Trophoblast cell (in vitro differentiated cells and primary cell): ENCODE measurements at regions not wholly inside any gene's neighbourhood (a gene's known extent, or its start where the extent isn't known, plus 50 kb on each side); places are given as distances from the start of the nearest gene placed in this dataset.
"Not testable (repeated sequence)": the region's sequence is repeated elsewhere in the genome, so short reads cannot be mapped to it uniquely, and the experiment has no call there.

Source experiments
- DNase-seq, 2 donors: peaks; one replicate each; pipeline ENCODE4 v3.0.0-alpha.2; 2016
- H2AFZ ChIP-seq: 2 replicates; pipeline ENCODE4 v1.6.1; 2013; ENCODE audit warnings: low read length, moderate library complexity, mild to moderate bottlenecking; ENCODE audit not compliant: insufficient read depth, poor library complexity
- H2AK5ac ChIP-seq: 2 replicates; pipeline ENCODE4 v1.6.1; 2013; ENCODE audit warnings: mild to moderate bottlenecking, low read length
- H2BK120ac ChIP-seq: 2 replicates; pipeline ENCODE4 v1.6.1; 2013; ENCODE audit warnings: low read length, mild to moderate bottlenecking, moderate library complexity; ENCODE audit not compliant: insufficient read depth, poor library complexity
- H2BK12ac ChIP-seq: 2 replicates; pipeline ENCODE4 v1.6.1; 2013; ENCODE audit warnings: mild to moderate bottlenecking, low read length, moderate library complexity
- H2BK5ac ChIP-seq: 2 replicates; pipeline ENCODE4 v1.6.1; 2013; ENCODE audit warnings: low read length, low read depth, moderate library complexity, mild to moderate bottlenecking; ENCODE audit not compliant: poor library complexity
- H3K14ac ChIP-seq: 2 replicates; pipeline ENCODE4 v1.6.1; 2013; ENCODE audit warnings: mild to moderate bottlenecking, low read length
- H3K18ac ChIP-seq: 2 replicates; pipeline ENCODE4 v1.6.1; 2013; ENCODE audit warnings: mild to moderate bottlenecking, low read length
- H3K23ac ChIP-seq: 2 replicates; pipeline ENCODE4 v1.6.1; 2013; ENCODE audit warnings: low read length
- H3K27ac ChIP-seq: 2 replicates; pipeline ENCODE4 v1.5.1; 2013; ENCODE audit warnings: low read depth, mild to moderate bottlenecking, inconsistent platforms, low read length, moderate library complexity
- H3K27me3 ChIP-seq: 2 replicates; pipeline ENCODE4 v1.6.1; 2013; ENCODE audit warnings: inconsistent platforms, mild to moderate bottlenecking, low read length, moderate library complexity; ENCODE audit not compliant: insufficient read depth
- H3K36me3 ChIP-seq, 2 experiments: 1 replicate in 1 of 2; 2 replicates in 1 of 2; pipeline ENCODE4 v1.6.1; 2013; ENCODE audit warnings: low read length in 2 of 2, mild to moderate bottlenecking in 2 of 2, moderate library complexity in 1 of 2; ENCODE audit not compliant: insufficient read depth in 2 of 2, control insufficient read depth in 1 of 2
- H3K4ac ChIP-seq: 2 replicates; pipeline ENCODE4 v1.6.1; 2013; ENCODE audit warnings: low read depth, mild to moderate bottlenecking, low read length, moderate library complexity
- H3K4me1 ChIP-seq, 2 experiments: 1 replicate in 1 of 2; 2 replicates in 1 of 2; pipeline ENCODE4 v1.6.1; 2013; ENCODE audit warnings: low read length in 2 of 2, mild to moderate bottlenecking in 2 of 2, moderate library complexity in 1 of 2; ENCODE audit not compliant: insufficient read depth in 2 of 2, control insufficient read depth in 1 of 2
- H3K4me2 ChIP-seq: 2 replicates; pipeline ENCODE4 v1.6.1; 2013; ENCODE audit warnings: inconsistent platforms, mild to moderate bottlenecking, low read length, moderate library complexity
- H3K4me3 ChIP-seq: 2 replicates; pipeline ENCODE4 v1.5.1; 2013; ENCODE audit warnings: mild to moderate bottlenecking, low read depth, low read length, inconsistent platforms
- H3K79me1 ChIP-seq: one replicate; pipeline ENCODE4 v1.6.1; 2013; ENCODE audit warnings: low read length
- H3K79me2 ChIP-seq: 2 replicates; pipeline ENCODE4 v1.6.1; 2013; ENCODE audit warnings: low read length, mild to moderate bottlenecking; ENCODE audit not compliant: control insufficient read depth, insufficient read depth, poor library complexity
- H3K9ac ChIP-seq: 2 replicates; pipeline ENCODE4 v1.6.1; 2013; ENCODE audit warnings: mild to moderate bottlenecking, low read length
- H3K9me3 ChIP-seq: 2 replicates; pipeline ENCODE4 v1.6.1; 2013; ENCODE audit warnings: low read depth, mild to moderate bottlenecking, control low read depth, inconsistent platforms, low read length; ENCODE audit not compliant: insufficient read depth
- H4K12ac ChIP-seq: 2 replicates; pipeline ENCODE4 v1.6.1; 2013; ENCODE audit warnings: low read depth, mild to moderate bottlenecking, low read length, moderate library complexity
- H4K8ac ChIP-seq: 2 replicates; pipeline ENCODE4 v1.6.1; 2013; ENCODE audit warnings: low read depth, mild to moderate bottlenecking, low read length, moderate library complexity
- H4K91ac ChIP-seq: one replicate; pipeline ENCODE4 v1.6.1; 2013; ENCODE audit warnings: low read depth, mild to moderate bottlenecking, low read length, moderate library complexity
- WGBS: extraction: QIAGEN DNeasy Blood & Tissue Kit; methylation state at CpG from one replicate; pipeline ENCODE4 v1.1.7; 2013; ENCODE audit warnings: missing lambda C conversion rate; ENCODE audit not compliant: insufficient read length, insufficient coverage; ENCODE audit errors: extremely low coverage; 5-methylcytosine and 5-hydroxymethylcytosine counted together

- H4K12ac ChIP-seq, H3K27ac ChIP-seq, H3K4me1 ChIP-seq, H2BK120ac ChIP-seq, H3K27me3 ChIP-seq, H2AK5ac ChIP-seq, H3K9me3 ChIP-seq, H2AFZ ChIP-seq, H3K14ac ChIP-seq, H2BK5ac ChIP-seq, H3K9ac ChIP-seq, DNase-seq, H3K36me3 ChIP-seq, H3K18ac ChIP-seq, H2BK12ac ChIP-seq, H4K8ac ChIP-seq, H3K79me1 ChIP-seq, H3K4ac ChIP-seq, H3K79me2 ChIP-seq, H3K4me3 ChIP-seq, H3K23ac ChIP-seq, H3K4me2 ChIP-seq, H4K91ac ChIP-seq: not testable (repeated sequence)
- no CpG with 5 or more reads among the region's 4 CpGs for WGBS
Observed at GRCh38 chr1:146510248-146510983, 281.6 kb upstream of the NOTCH2NLA start.

GRCh38 chr1:146504121-146504520 lies 275.3 kb upstream of the NOTCH2NLA start:
- not testable (repeated sequence) for H3K4ac ChIP-seq, H4K12ac ChIP-seq, H4K91ac ChIP-seq, H4K8ac ChIP-seq, H2BK120ac ChIP-seq, H3K9me3 ChIP-seq, H2AFZ ChIP-seq, H3K23ac ChIP-seq, H2BK5ac ChIP-seq, H3K4me2 ChIP-seq, H3K4me3 ChIP-seq, H3K79me1 ChIP-seq, H3K4me1 ChIP-seq, DNase-seq, H3K14ac ChIP-seq, H3K27ac ChIP-seq, H3K27me3 ChIP-seq, H2AK5ac ChIP-seq, H3K9ac ChIP-seq, H3K18ac ChIP-seq, H3K79me2 ChIP-seq, H2BK12ac ChIP-seq, H3K36me3 ChIP-seq
- WGBS, result no CpG with 5 or more reads among the region's 4 CpGs

- H3K18ac ChIP-seq, H3K4ac ChIP-seq, H3K27me3 ChIP-seq, H3K23ac ChIP-seq, DNase-seq, H2BK5ac ChIP-seq, H2AK5ac ChIP-seq, H2AFZ ChIP-seq, H4K91ac ChIP-seq, H4K12ac ChIP-seq, H3K27ac ChIP-seq, H3K4me3 ChIP-seq, H3K4me2 ChIP-seq, H3K14ac ChIP-seq, H3K4me1 ChIP-seq, H3K79me1 ChIP-seq, H2BK12ac ChIP-seq, H3K9me3 ChIP-seq, H4K8ac ChIP-seq, H3K79me2 ChIP-seq, H3K36me3 ChIP-seq, H2BK120ac ChIP-seq, H3K9ac ChIP-seq: not testable (repeated sequence)
- WGBS, result no CpG with 5 or more reads among the region's 6 CpGs
Observed at GRCh38 chr1:146487555-146487954, 258.7 kb upstream of the NOTCH2NLA start.

- H3K9ac ChIP-seq, result not testable (repeated sequence)
Observed at GRCh38 chr1:146487155-146487554, 258.3 kb upstream of the NOTCH2NLA start.

More at GRCh38 chr1:146487155-146487554, 258.3 kb upstream of the NOTCH2NLA start:
- not testable (repeated sequence) for H3K27me3 ChIP-seq, H2AFZ ChIP-seq, H3K79me2 ChIP-seq, H2BK12ac ChIP-seq, H3K23ac ChIP-seq, H3K18ac ChIP-seq, H3K9me3 ChIP-seq, DNase-seq, H3K4ac ChIP-seq, H3K36me3 ChIP-seq, H2BK120ac ChIP-seq, H2BK5ac ChIP-seq, H3K14ac ChIP-seq, H3K4me2 ChIP-seq, H4K8ac ChIP-seq, H3K27ac ChIP-seq, H3K4me3 ChIP-seq, H4K12ac ChIP-seq, H2AK5ac ChIP-seq, H4K91ac ChIP-seq, H3K79me1 ChIP-seq, H3K4me1 ChIP-seq
- WGBS, result no CpG with 5 or more reads among the region's 24 CpGs
